ENCODE measurements at regions not wholly inside any gene's neighbourhood (a gene's known extent, or its start where the extent isn't known, plus 50 kb on each side); places are given as distances from the start of the nearest gene placed in this dataset.

GRCh38 chr18:76589316-76589715 lies 94.3 kb upstream of the ZNF516 start:
- no peak for TF ChIP-seq CTCF (IDR thresholded peaks at IDR 0.05)
- no peak for TF ChIP-seq MAX (CRISPR knock-in tag; IDR thresholded peaks at IDR 0.05)
- TF ChIP-seq NFYB (CRISPR knock-in tag; conservative IDR thresholded peaks at IDR 0.05; ENCODE audit: low read depth) = no peak
- TF ChIP-seq ZNF232 (CRISPR knock-in tag; IDR thresholded peaks at IDR 0.05) = no peak
- no peak for TF ChIP-seq TCF7 (CRISPR knock-in tag; IDR thresholded peaks at IDR 0.05; ENCODE audit: low read depth)
- TF ChIP-seq ZNF532 (CRISPR knock-in tag; IDR thresholded peaks at IDR 0.05; ENCODE audit: borderline replicate concordance) = no peak
- no peak for TF ChIP-seq AFF4 (CRISPR knock-in tag; IDR thresholded peaks at IDR 0.05; ENCODE audit: borderline replicate concordance)
- TF ChIP-seq MXD4 (CRISPR knock-in tag; IDR thresholded peaks at IDR 0.05; ENCODE audit: borderline replicate concordance) = no peak
- no peak for TF ChIP-seq HMGXB4 (CRISPR knock-in tag; IDR thresholded peaks at IDR 0.05)
- TF ChIP-seq MLX (CRISPR knock-in tag; IDR thresholded peaks at IDR 0.05) = no peak
- no peak for TF ChIP-seq FOXP1 (CRISPR knock-in tag; IDR thresholded peaks at IDR 0.05; ENCODE audit: borderline replicate concordance)
